SU-DHL-6 (cell line): ENCODE measurements at regions not wholly inside any gene's neighbourhood (a gene's known extent, or its start where the extent isn't known, plus 50 kb on each side); places are given as distances from the start of the nearest gene placed in this dataset.

Source experiments
- H2AFZ ChIP-seq: fragments of 200-600 bp; sonication (generic); 2 replicates; pipeline ENCODE4 v1.6.1; 2014; ENCODE audit warnings: low read depth, mild to moderate bottlenecking, moderate library complexity, mixed read lengths, antibody characterized with exemption, low read length; ENCODE audit not compliant: severe bottlenecking
- H3F3A ChIP-seq: fragments of 200-600 bp; shearing (Covaris generic); 2 replicates; pipeline ENCODE4 v1.6.0; 2016; ENCODE audit warnings: antibody characterized with exemption, mild to moderate bottlenecking; ENCODE audit not compliant: insufficient read depth
- H3K27ac ChIP-seq: fragments of 200-600 bp; sonication (generic); 2 replicates; pipeline ENCODE4 v1.5.1; 2016; ENCODE audit warnings: low read depth, mild to moderate bottlenecking, low read length, moderate library complexity, mixed read lengths
- H3K27me3 ChIP-seq: fragments of 200-600 bp; sonication (generic), shearing (Covaris generic); 2 replicates; pipeline ENCODE4 v1.6.0; 2014; ENCODE audit warnings: mild to moderate bottlenecking, low read length
- H3K36me3 ChIP-seq: fragments of 200-600 bp; sonication (generic); 2 replicates; pipeline ENCODE4 v1.6.1; 2014; ENCODE audit warnings: mild to moderate bottlenecking, low read length, mixed read lengths
- H3K4me2 ChIP-seq: fragments of 300-600, 200-600 bp; shearing (Covaris generic), sonication (generic); 2 replicates; pipeline ENCODE4 v1.6.0; 2014; ENCODE audit warnings: low read length, low read depth, mild to moderate bottlenecking; ENCODE audit not compliant: poor library complexity, severe bottlenecking
- H3K4me3 ChIP-seq: fragments of 200-600 bp; sonication (generic); 2 replicates; pipeline ENCODE4 v1.5.1; 2014; ENCODE audit warnings: antibody characterized with exemption, low read length, mild to moderate bottlenecking, mixed read lengths; ENCODE audit not compliant: insufficient read depth, poor library complexity, severe bottlenecking
- H3K79me2 ChIP-seq: fragments of 200-600 bp; sonication (generic); 2 replicates; pipeline ENCODE4 v1.6.1; 2014; ENCODE audit warnings: mild to moderate bottlenecking, low read length, moderate library complexity; ENCODE audit not compliant: insufficient read depth
- H3K9ac ChIP-seq: fragments of 200-600 bp; sonication (generic); 2 replicates; pipeline ENCODE4 v1.7.0; 2014; ENCODE audit warnings: mild to moderate bottlenecking, low read length
- H3K9me2 ChIP-seq: fragments of 200-600 bp; sonication (generic); replicated peaks from 2 replicates; pipeline ENCODE4 v1.6.1; 2014; ENCODE audit warnings: low read length; ENCODE audit not compliant: insufficient read depth
- H3K9me3 ChIP-seq: fragments of 200-600 bp; sonication (generic); 2 replicates; pipeline ENCODE4 v1.6.1; 2014; ENCODE audit warnings: low read length, mixed read lengths; ENCODE audit not compliant: insufficient read depth
- H4K20me1 ChIP-seq: fragments of 200-600 bp; sonication (generic); 2 replicates; pipeline ENCODE4 v1.6.1; 2014; ENCODE audit warnings: low read depth, mild to moderate bottlenecking, antibody characterized with exemption, low read length, moderate library complexity, mixed read lengths
- EZH2phosphoT487 ChIP-seq: fragments of 200-600 bp; sonication (generic), shearing (Covaris generic); conservative IDR thresholded peaks from 2 replicates; pipeline ENCODE4 v1.6.1; 2018; ENCODE audit warnings: mild to moderate bottlenecking, antibody characterized with exemption, low read length, moderate library complexity, mixed read lengths
- TF ChIP-seq, protein P1 (sequence below): fragments of 200-600 bp; sonication (generic); IDR thresholded peaks from one replicate; pipeline ENCODE4 v1.5.1; 2017; ENCODE audit warnings: antibody characterized with exemption, mild to moderate bottlenecking, low read length, moderate library complexity; ENCODE audit not compliant: insufficient read depth, poor library complexity, severe bottlenecking

DNA sequence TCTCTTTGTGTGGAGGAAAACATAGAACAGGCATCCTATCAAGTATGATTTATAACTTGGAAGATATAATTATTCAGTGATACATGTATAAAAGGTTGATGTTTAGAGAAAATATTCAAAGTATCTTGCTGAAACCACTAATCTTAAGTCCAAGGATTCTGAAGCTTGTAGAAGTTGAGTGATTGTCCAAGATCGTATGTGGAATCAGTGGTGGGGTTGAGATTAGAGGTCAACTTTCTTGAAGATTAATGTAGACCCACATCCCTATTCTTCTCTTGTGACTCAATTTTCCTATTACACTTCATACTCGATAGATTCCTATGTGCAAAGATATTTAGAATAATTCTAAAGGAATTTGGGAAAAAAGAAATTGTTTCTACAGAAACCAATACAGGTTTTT lies 1565.9 kb upstream of the ACVR2A start:
- Histone ChIP-seq H3K9ac (no peak overlapping the region), H3K27ac (no peak overlapping the region), H3K4me2 (no peak overlapping the region), H3F3A (no peaks in the 10 kb centered on the region), H3K4me3 (no peak overlapping the region), H3K36me3 (no peaks in the 10 kb centered on the region), H2AFZ (no peak overlapping the region), H3K79me2 (no peaks in the 10 kb centered on the region), H3K9me2 (no peaks in the 10 kb centered on the region), H3K9me3 (no peaks in the 10 kb centered on the region), H3K27me3 (no peaks in the 10 kb centered on the region), H4K20me1 (no peaks in the 10 kb centered on the region)
- no peak for TF ChIP-seq EZH2phosphoT487
- TF ChIP-seq, protein P1, sequence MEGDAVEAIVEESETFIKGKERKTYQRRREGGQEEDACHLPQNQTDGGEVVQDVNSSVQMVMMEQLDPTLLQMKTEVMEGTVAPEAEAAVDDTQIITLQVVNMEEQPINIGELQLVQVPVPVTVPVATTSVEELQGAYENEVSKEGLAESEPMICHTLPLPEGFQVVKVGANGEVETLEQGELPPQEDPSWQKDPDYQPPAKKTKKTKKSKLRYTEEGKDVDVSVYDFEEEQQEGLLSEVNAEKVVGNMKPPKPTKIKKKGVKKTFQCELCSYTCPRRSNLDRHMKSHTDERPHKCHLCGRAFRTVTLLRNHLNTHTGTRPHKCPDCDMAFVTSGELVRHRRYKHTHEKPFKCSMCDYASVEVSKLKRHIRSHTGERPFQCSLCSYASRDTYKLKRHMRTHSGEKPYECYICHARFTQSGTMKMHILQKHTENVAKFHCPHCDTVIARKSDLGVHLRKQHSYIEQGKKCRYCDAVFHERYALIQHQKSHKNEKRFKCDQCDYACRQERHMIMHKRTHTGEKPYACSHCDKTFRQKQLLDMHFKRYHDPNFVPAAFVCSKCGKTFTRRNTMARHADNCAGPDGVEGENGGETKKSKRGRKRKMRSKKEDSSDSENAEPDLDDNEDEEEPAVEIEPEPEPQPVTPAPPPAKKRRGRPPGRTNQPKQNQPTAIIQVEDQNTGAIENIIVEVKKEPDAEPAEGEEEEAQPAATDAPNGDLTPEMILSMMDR = no peak

DNA sequence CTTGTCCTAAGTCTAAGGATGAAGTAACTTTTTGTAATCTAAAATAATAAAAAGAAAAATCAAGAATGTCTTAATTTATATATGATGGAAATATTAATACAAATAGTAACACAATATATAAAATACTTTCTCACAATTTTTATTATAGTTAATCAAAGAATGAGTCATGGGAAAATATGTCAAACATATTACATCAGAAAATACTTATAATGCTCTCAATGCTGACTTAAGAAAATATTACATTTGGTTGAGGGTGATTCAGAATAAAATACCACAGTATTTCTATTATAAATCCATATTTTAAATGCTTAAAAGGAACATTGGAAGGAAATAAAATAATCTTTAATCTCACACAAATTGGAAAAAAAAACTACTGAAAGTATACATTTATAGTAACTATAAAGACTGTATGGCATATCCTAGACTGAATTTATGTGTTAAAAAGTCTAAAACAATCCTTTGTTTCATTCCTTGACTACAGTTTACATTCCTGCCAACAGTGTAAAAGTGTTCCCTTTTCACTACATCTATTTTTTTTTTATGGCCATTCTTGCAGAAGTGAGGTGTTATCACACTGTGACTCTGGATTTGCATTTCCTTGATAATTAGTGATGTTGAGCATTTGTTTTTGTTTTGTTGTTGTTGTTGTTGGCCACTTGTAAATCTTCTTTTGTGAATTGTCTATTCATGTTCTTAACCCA lies 1573.5 kb upstream of the ACVR2A start:
- Histone ChIP-seq H3K27ac (no peak overlapping the region), H2AFZ (no peak overlapping the region), H3K9me3 (no peaks in the 10 kb centered on the region), H3K27me3 (no peaks in the 10 kb centered on the region), H3K4me2 (no peak overlapping the region), H3K9ac (no peak overlapping the region), H3F3A (no peaks in the 10 kb centered on the region), H3K9me2 (no peaks in the 10 kb centered on the region), H3K79me2 (no peaks in the 10 kb centered on the region), H3K36me3 (no peaks in the 10 kb centered on the region), H3K4me3 (no peak overlapping the region), H4K20me1 (no peaks in the 10 kb centered on the region)
- TF ChIP-seq, protein P1 = no peak
- TF ChIP-seq EZH2phosphoT487 = no peak

DNA sequence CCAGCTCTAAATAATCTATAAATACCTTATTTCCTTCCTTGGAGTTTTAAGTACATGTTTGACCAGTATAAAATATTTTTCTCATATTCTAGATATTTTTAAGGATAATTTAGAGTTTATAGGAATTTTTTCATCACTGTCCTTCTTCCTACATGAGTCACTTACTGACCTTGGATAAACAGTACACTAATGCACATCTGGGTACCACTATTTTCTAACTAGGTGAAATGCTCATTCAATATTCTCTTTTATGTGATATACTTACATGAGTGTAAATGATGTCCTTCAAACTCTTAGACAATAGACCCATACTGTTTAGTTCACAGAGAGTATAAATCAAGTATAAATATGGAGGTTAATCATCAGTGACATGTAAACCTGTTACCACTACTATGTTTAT lies 1574.2 kb upstream of the ACVR2A start:
- Histone ChIP-seq H3K27ac (no peak overlapping the region), H3K36me3 (no peaks in the 10 kb centered on the region), H3F3A (no peaks in the 10 kb centered on the region), H3K4me2 (no peak overlapping the region), H2AFZ (no peak overlapping the region), H3K9me3 (no peaks in the 10 kb centered on the region), H3K4me3 (no peak overlapping the region), H4K20me1 (no peaks in the 10 kb centered on the region), H3K9ac (no peak overlapping the region), H3K79me2 (no peaks in the 10 kb centered on the region), H3K9me2 (no peaks in the 10 kb centered on the region), H3K27me3 (no peaks in the 10 kb centered on the region)
- TF ChIP-seq EZH2phosphoT487 = no peak
- TF ChIP-seq, protein P1 = no peak
